ENCODE measurements at regions not wholly inside any gene's neighbourhood (a gene's known extent, or its start where the extent isn't known, plus 50 kb on each side); places are given as distances from the start of the nearest gene placed in this dataset.
"Not testable (repeated sequence)": the region's sequence is repeated elsewhere in the genome, so short reads cannot be mapped to it uniquely, and the experiment has no call there.

DNA sequence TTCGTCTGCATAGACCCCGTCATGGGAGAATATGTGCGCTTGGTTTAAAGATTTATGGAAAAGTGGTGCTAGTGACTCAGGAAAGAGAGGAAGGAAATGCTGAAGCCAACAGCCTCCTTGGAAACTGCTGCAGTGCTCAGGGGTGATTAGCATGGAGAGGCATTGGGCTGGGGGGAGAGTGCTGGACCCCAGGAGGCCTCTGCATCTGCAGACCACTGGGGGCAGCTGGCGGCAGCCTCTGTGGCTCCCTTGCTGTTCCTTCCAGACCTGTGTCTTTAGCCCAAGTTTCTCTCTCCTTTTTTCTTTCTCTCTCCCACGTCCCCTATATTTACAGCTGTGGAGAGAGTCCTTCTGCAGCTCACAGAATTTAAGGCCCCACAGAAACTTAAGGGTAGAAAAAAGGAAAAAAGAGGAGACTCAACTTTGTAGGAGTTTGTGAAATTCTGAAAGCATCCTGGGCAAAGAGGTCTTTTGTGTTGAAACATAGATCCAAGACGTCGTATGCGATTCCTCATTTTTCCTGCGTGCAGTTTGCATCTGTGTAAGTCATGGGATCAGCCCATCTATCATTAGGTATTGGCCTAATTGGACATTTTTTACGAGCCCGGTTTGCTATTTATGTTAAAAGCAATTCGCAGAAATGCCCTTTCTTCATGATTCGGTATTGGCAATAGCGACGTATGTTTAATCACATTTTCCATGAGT is 116.2 kb upstream of the ZNF536 start:
- CTCF ChIA-PET: no interaction called here
- POLR2A ChIA-PET: no interaction called here

DNA sequence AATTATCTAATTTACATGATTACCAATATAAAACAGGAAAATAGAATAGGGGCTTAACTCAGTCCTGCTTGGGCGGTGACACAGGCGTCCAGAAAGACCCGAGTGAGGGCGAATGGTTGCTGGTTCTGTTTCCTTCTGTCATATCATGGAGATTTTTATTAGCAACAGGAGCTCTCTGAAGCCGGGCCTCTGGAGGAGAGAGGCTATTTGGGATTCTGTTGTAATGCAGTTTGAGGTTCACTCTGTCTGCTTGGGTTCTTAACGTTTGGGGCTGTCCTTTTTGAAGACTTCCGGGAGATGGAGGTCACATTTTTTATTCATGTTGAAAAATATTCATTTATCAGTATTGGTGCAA is 115.7 kb upstream of the ZNF536 start:
- CTCF ChIA-PET: no interaction called here
- POLR2A ChIA-PET: no interaction called here

DNA sequence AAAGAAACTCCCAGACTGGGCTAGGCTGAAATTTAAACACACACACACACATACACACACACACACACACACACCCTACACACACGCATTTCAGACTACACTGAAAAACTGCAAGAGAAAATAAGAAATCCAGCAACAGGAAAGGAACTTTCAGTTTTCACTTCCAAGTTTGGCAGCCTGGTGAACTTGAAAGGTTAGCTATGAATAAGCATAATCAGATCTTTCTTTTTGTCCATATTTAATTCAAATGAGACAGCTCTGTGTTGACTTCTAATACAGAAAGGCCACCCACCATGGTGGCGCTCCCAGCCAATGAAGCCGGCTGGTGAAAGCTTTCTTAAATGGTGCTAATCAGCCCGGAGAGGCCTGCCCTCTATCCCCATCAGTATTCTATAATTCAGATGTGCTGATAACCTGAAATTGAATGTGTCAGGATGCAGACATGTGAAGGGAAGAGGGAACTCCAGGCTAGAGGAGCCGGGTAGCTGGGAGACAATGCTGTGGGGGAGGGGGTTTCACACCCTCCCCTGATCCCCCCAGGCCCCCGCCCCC is 108.3 kb upstream of the ZNF536 start:
- ChIA-PET CTCF (no interaction called here), POLR2A (no interaction called here)

DNA sequence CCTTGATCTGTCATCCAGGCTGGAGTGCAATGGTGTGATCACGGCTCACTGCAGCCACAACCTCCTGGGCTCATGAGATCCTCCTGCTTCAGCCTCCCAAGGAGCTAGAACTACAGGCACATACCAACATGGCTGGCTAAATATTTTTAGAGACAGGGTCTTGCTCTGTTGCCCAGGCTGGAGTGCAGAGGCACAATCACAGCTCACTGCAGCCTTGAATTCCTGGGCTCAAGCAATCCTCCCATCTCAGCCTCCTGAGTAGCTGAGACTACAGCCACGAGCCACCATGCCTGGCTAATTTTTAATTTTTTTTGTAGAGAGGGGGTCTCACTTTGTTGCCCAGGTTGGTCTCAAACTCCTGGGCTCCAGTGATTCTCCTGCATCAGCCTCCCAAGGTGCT is 106.3 kb upstream of the ZNF536 start:
- CTCF ChIA-PET, POLR2A ChIA-PET: not testable (repeated sequence)

DNA sequence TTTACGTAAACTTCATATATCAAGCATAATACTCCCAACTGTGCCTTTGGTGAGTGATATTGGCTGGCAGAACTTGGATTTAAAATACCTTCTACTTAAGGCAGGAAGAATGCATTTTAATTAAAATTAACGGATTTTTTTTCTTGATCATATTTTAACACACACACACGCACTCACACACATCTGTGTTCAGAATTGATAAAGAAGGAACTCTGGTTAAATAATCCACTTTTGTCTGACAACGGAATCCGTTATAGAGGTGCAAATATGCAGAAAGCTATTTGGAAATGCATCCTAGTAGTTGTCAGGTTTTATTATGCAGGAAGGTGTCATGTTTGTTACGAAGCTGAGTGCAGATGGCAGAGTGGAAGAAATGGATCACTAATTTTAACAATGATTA is 105.5 kb upstream of the ZNF536 start:
- POLR2A ChIA-PET: no interaction called here
- CTCF ChIA-PET: no interaction called here

DNA sequence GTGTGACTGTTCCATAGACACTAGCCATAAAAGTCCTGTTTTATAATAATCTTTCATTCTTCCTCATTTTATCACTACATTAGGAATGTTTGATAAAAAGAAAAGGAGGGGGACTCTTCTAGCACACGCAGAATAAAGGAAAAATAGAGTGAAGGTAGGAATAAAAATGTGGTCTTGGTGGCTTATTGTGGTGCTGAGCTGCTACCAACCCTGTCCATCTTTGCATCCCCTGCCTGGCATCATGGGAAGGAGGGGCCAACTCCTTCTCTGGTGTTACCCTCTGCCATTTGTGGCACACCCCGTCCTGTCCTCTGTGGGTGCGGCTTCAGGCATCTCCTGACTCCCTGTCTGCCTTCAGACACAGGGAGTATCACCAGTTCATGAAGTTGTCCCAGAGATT is 104.9 kb upstream of the ZNF536 start:
- ChIA-PET POLR2A (no interaction called here), CTCF (no interaction called here)

DNA sequence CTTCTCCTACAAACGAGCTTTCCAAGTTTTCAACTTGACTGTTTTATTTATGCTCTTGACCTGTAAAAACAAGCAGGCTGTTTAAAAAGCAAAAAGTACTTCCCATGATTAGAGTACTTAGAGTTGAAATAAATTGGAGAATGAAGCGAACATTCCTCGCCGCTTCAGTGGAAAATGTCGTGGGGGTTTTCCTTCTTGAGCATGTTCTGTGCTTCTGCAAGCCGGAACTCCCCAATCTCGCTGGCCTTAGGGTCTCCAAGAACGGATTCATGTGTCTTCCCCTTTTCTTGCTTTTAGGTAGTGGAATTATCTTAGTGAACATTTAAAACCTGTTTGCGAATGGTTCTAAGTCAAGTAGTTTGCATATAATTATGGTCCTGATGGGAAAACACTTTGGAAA is 103.6 kb upstream of the ZNF536 start:
- CTCF ChIA-PET: no interaction called here
- POLR2A ChIA-PET: no interaction called here

DNA sequence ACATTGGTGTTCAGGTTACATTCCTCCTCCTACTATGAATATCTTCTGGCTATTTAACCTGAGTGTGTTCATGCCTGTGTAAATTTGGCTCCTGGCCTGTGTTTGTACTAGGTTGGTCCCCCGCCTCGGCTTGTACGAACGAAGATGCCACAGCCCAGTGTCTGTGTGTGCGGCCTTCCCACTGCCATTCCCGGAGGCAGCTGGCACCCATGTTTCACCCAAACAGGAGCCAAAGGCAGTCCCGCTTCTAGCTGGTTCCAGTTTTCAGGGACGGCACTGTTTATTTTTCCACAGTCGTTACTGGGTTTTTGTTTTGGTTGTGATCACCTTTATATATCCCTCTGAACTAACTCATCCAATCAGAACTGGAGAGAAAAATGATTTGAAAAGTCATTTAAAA is 102.5 kb upstream of the ZNF536 start:
- ChIA-PET CTCF (no interaction called here), POLR2A (no interaction called here)

DNA sequence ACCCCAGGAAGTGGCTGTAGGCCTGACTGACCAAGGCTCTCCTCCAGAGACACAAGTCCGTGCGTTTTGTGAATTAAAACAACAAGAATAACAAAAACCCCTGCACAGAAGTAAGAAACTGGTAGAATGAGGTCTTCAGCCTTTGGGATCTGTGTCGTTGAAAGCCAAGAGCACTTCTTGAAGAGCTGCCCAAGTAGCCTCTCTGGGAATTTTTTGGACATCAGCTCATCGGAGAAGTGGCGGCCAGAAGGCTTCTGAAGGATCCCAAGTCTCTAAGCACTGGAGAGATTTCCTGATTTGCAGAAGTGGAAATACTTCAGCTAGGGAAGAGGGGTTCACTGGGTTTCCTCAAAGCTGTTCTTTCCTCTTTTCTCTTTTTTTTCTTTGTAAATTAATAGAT is 100.4 kb upstream of the ZNF536 start:
- ChIA-PET CTCF (no interaction called here), POLR2A (no interaction called here)

DNA sequence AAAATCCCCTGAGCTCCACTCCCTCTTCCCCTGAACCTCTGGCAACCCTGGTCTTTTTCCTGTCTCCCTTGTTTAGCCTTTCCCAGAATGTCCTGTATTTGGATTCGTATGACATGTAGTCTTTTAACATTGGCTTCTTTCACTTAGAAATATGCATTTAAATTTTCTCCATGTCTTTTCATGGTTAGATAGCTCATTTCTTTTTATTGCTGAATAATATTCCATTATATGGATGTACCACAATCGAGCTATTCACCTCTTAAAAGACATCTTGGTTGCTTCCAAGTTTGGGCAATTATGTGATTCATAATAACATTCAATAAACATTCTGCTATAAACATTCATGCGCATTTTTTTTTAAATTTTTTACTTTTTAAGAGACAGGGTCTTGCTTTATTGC is 99.6 kb upstream of the ZNF536 start:
- CTCF ChIA-PET: no interaction called here
- POLR2A ChIA-PET: no interaction called here

DNA sequence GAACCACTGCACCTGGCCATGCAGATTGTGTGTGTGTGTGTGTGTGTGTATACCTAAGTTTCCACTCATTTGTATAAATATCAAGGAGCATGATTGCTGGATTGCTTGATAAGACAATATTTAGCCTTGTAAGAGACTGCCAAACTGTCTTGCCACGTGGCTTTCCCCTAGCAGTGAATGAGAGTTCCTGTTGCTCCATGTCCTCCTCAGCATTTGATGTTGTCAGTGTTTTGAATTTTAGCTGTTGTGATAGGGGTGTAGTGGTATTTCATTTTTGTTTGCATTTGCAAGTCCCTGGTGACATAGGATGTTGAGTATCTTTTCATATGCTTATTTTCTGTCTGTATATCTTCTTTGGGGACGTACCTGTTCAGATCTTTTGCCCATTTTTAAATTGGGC is 99.0 kb upstream of the ZNF536 start:
- ChIA-PET POLR2A (no interaction called here), CTCF (no interaction called here)

DNA sequence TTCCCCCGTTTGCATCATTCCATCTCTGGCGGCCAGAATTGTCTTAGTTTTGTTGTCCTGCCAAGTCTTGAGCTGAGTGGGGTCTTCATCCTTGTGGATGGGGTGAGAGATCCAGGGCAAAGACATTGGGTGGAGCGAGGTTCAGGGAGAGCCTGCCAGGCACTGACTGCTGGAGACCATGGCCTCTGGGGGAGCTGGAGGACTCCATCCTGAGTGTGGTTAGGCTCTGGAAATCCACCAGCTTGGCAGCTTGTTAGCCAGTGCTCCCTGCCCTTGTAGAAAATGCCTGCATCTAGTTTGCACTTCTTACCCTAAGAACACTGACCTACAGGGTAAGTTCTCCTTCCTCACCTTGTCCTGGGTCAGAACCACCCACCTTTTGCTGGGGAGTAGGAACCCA is 97.2 kb upstream of the ZNF536 start:
- ChIA-PET POLR2A (no interaction called here), CTCF (interaction anchor here (0.7 kb wide), 1 partner anchor 95 kb away, joined by 3 read pairs; no protein-coding TSS in a partner anchor)

DNA sequence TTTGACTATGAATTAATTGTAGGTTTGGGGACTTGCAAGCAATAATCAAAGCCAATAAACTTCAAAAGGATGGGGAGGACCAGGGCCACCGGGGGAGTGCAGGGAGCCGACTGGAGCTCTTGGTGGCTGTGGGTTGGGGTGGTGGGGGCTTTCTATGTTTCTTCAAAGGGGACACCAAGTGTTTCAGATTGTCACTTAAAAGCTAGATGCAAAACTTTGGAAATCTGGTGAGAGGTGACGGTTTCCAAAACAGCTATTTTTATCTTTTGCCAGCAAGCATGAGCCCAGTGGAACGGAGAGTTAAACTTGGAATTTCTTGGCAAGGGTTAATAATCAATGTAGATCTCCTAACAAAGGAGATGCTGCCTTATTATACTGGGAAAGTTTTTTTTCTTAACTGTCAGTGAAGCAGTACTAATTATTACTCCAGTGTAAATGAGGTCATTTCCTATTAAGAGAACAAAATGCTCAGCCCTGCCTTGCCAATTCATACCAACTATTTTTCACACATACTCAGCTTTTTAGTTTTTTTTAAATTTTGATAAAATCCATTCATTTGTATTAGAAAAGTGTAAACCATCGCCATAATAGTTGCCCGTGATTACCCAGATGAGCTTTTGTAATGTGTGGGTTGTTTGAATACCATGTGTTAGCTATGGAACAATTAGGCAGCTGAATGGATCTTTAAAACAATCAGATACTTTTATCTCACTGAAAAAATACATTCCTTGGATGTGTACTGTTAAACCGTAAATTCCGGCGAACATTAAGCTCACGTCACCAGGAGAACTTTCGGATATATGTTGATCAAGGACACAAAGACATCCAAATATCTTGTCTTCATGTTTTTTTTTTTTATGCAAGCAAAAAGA is 95.9 kb upstream of the ZNF536 start:
- ChIA-PET POLR2A (no interaction called here), CTCF (no interaction called here)

DNA sequence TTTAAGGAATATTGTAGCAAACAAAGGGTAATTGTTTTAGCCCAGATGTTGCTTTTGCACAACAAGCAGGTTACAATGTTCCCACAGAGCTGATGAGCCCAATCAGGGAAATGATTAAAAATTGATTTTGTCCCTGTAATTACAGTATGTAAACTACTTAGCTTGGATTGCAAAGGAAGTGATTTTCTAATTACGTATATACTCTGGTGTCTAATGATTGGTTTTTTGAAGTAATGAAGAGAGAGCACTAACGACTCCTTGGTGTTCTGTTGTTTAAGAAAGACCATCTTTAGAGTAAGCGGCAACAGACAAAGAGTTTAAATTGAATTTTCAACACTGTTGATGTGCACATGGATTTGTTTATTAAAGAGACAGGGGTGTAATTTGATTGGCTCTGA is 95.3 kb upstream of the ZNF536 start:
- ChIA-PET POLR2A (no interaction called here), CTCF (no interaction called here)

DNA sequence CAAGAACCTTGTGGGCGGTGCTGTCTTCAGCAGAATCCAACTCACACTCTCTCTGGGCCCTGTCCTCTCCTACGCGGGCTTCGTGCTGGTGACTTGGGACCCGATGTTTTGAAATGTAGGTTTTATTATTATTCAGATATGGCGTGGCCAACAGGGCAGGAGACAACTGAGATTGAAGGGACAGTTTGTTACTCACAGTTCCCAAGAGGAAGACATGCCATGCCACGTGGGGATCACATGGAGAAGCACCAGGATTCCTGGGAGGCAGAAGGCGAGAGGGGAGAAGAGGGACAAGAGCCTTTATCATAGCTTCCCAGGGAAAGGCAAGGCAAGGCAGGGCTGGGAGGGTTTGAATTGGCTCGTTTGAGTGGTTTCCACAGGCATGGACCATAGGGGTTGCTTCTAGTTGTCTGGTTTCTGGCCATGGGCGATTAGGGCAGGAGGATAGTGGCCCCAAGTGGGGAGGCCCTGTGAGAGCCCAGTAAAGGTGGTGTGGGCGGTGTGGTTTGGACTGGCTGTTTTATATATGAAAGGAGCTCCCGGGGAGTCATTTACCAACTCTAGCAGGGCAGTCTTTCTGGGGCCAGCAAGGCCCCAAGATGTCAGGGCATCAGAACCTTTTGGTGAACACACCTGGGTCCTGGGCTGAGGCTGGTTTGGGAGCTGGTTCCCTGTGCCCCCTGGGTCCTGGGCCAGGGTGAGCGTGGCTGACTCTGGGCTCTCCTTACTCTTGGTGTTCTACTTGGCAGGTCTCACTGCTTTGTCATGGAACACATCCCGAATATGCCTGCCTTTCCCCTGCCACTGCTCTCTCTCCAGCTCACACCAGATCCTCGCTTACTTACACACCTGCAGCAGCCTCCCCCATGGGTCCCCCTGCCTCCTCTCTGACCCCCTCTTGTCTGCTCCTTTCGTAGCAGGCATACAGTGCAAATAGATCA is 94.0 kb upstream of the ZNF536 start:
- ChIA-PET POLR2A (no interaction called here), CTCF (no interaction called here)

DNA sequence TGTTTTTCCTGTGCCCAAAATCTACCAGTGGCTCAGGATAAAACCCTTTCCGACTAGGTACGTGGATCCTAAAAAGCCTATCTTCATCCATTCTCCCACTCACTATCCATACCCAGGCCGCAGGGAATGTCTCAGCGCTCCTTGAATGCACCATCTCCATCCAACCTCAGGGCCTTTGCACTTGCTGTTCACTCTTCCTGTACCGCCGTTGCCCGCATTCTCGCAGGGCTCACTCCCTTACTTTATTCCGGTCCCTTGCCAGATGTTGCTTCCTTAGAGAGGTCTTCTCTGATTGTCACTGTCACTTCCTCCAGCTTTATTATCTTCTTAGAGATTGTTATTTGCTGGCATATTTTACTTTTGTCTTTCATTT is 93.3 kb upstream of the ZNF536 start:
- ChIA-PET POLR2A (no interaction called here), CTCF (no interaction called here)

DNA sequence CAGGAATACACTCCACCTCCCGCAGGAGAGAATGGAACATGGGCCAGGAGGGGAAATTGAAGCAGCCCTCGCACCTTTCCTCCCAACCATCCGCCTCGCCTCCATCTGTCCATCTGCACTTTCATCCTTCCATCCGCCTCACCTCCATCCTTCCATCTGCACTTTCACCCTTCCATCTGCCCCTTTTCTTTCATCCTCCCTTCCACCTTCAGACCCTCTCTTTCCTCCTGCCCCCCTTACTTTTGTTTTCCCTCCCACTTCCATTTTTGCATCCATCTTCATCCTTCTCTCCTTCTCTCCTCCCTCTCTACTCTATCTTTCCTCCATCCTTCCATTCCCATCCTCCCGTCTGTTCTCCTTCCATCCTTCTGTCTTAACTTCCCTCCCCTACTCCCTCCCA is 92.2 kb upstream of the ZNF536 start:
- ChIA-PET POLR2A (no interaction called here), CTCF (no interaction called here)

DNA sequence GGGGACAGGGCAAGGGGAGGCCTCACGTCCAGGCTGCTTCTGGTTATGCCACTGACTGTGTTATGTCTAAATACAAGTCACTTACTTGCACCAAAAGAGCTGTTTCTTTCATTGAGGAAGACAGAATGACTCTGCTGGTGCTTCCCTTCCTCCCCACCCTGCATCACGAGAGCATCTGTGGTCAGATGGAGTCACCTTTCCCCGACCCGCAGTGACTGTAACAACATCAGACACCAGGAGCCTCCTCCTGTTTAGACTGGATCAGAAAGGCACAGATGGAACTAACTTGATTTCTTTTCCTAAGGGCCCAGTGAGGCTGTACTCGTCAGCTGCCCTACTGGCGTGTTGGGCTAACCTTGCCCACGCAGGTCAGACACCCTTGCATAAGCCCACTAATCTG is 90.3 kb upstream of the ZNF536 start:
- CTCF ChIA-PET: no interaction called here
- POLR2A ChIA-PET: no interaction called here

DNA sequence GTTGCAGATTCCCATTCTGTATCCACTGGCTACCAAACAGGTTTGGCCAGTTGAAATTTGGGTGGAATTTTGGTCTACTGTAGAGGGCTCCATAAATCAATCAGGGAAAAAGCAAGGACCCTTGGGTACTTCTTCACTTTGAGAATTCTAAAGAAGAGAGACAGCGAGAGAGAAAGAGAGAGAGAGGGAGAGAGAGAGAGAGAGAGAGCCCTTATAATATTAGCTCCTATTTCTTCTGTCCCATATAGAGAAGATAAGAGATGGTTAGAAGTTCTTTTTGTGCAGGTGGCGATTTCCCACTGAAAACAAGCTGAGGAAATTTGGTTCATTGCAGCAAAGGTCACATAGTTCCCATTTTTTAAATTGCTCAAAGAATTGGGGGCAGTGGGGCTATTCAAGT is 88.6 kb upstream of the ZNF536 start:
- ChIA-PET POLR2A (no interaction called here), CTCF (no interaction called here)

DNA sequence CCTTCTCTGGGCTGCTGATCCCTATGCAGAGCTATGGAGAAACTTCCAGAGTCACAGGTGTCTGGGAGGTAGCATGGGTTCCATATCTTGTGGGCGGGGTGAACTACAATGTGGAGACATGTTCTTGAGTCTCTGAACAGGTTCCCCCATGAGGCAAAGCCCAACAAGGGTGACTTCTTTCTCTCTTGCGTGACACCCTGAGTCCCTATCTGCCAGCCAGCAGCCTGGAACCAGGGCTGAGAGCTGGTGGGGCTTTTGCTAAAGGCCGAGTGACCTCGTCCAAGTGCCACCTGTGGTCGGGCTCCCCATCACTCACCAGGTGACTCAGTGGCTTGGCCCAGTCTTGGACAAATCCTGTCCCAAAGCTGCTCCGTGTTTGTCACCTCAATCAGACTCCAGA is 88.0 kb upstream of the ZNF536 start:
- POLR2A ChIA-PET: no interaction called here
- CTCF ChIA-PET: no interaction called here

DNA sequence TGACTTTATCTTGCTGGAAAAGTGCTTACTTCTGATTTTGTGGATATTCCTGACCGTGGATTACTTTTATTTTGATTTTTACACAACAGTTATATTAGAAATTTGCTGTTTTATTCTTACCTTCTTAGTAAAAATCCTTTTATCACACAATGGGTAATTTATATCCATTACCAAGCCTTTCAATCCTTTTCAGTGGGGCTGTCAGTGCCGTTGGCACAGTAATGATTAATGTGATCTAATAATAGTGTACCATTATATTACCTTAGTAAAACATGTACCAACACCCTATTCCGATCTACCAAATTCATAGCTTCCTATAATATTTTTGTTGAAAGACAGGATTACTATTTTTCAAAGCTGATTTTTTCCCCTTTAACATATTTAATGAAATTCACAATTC is 87.3 kb upstream of the ZNF536 start:
- ChIA-PET CTCF (no interaction called here), POLR2A (no interaction called here)

Data from activated CD8-positive, alpha-beta memory T cell treated with anti-CD3 and anti-CD28 coated beads for 36 hours (primary cell).